ENCODE measurements at regions not wholly inside any gene's neighbourhood (a gene's known extent, or its start where the extent isn't known, plus 50 kb on each side); places are given as distances from the start of the nearest gene placed in this dataset.

GRCh38 chr20:50329981-50330503, 139.4 kb downstream of the CEBPB start:
- H3K79me2 ChIP-seq (ENCODE audit: control insufficient read depth, insufficient read depth, low read length) = no peaks in the 10 kb centered on the region
- no peak for DNase-seq (ENCODE audit: low read depth, low spot score)
- CTCF ChIA-PET = interaction anchor here (1.2 kb wide), 1 partner anchor 8 kb away, joined by 4 read pairs; no protein-coding TSS in a partner anchor
- no peak overlapping the region for H2AFZ ChIP-seq (ENCODE audit: low read depth, low read length)
- H3K9me3 ChIP-seq (replicated peaks; ENCODE audit: control insufficient read depth, insufficient read depth, low read length) = no peaks in the 10 kb centered on the region
- TF ChIP-seq FOS (IDR thresholded peaks at IDR 0.05; ENCODE audit: borderline replicate concordance, insufficient read depth, low read length) (no peak), MAX (IDR thresholded peaks at IDR 0.05; ENCODE audit: insufficient read depth, insufficient read length) (no peak)
- no peak overlapping the region for H3K9ac ChIP-seq (replicated peaks; ENCODE audit: extremely low read depth, insufficient read depth, low read length)
- H3K9me1 ChIP-seq (replicated peaks; ENCODE audit: control insufficient read depth, extremely low read depth, insufficient read depth, low read length) = no peaks in the 10 kb centered on the region
- no peak overlapping the region for H3K4me2 ChIP-seq (ENCODE audit: insufficient read depth, low read length)
- no peak for FAIRE-seq
- POLR2A ChIA-PET = no interaction called here
- H3K27ac ChIP-seq (ENCODE audit: insufficient read depth, low read depth, low read length) = no peak overlapping the region
- no peak overlapping the region for H3K4me3 ChIP-seq (replicated peaks in 1 of 3; ENCODE audit: insufficient read depth in 1 of 3, low read depth in 1 of 3, low read length in 3 of 3)
- BruUV-seq (replicated peaks) = no TSS peak
- H3K4me1 ChIP-seq (ENCODE audit: control insufficient read depth, extremely low read depth, insufficient read depth, low read length) = no peaks in the 10 kb centered on the region
- dilution Hi-C loops (cut with MboI; ENCODE audit: extremely low pct_ligation_motif_present, low sequenced_read_pairs) = no loop called here
- intact Hi-C loops (cut with micrococcal nuclease) = no loop called here
- H3K27me3 ChIP-seq (ENCODE audit: control insufficient read depth in 2 of 2, insufficient read depth in 2 of 2, low read length in 2 of 2) = peaks cover 11 to 13% of the 10 kb centered on the region in 2 experiments
- H3K36me3 ChIP-seq (ENCODE audit: control insufficient read depth in 2 of 2, extremely low read depth in 1 of 2, insufficient read depth in 2 of 2, low read length in 2 of 2) = no peaks in the 10 kb centered on the region
- H4K20me1 ChIP-seq (replicated peaks; ENCODE audit: control insufficient read depth, extremely low read depth, insufficient read depth, low read length) = no peaks in the 10 kb centered on the region

GRCh38 chr20:50330504-50331313, 140.1 kb downstream of the CEBPB start:
- Histone ChIP-seq H3K27me3 (ENCODE audit: control insufficient read depth in 2 of 2, insufficient read depth in 2 of 2, low read length in 2 of 2) (peaks cover 8 to 14% of the 10 kb centered on the region in 2 experiments), H2AFZ (ENCODE audit: low read depth, low read length) (no peak overlapping the region), H4K20me1 (replicated peaks; ENCODE audit: control insufficient read depth, extremely low read depth, insufficient read depth, low read length) (no peaks in the 10 kb centered on the region), H3K9me1 (replicated peaks; ENCODE audit: control insufficient read depth, extremely low read depth, insufficient read depth, low read length) (no peaks in the 10 kb centered on the region), H3K9ac (replicated peaks; ENCODE audit: extremely low read depth, insufficient read depth, low read length) (no peak overlapping the region), H3K4me2 (ENCODE audit: insufficient read depth, low read length) (no peak overlapping the region), H3K9me3 (replicated peaks; ENCODE audit: control insufficient read depth, insufficient read depth, low read length) (no peaks in the 10 kb centered on the region), H3K36me3 (ENCODE audit: control insufficient read depth in 2 of 2, extremely low read depth in 1 of 2, insufficient read depth in 2 of 2, low read length in 2 of 2) (no peaks in the 10 kb centered on the region), H3K27ac (ENCODE audit: insufficient read depth, low read depth, low read length) (no peak overlapping the region), H3K79me2 (ENCODE audit: control insufficient read depth, insufficient read depth, low read length) (no peaks in the 10 kb centered on the region), H3K4me1 (ENCODE audit: control insufficient read depth, extremely low read depth, insufficient read depth, low read length) (no peaks in the 10 kb centered on the region), H3K4me3 (replicated peaks in 1 of 3; ENCODE audit: insufficient read depth in 1 of 3, low read depth in 1 of 3, low read length in 3 of 3) (no peak overlapping the region)
- no TSS peak for BruUV-seq (replicated peaks)
- ChIA-PET POLR2A (no interaction called here), CTCF (no interaction called here)
- TF ChIP-seq FOS (IDR thresholded peaks at IDR 0.05; ENCODE audit: borderline replicate concordance, insufficient read depth, low read length) (no peak), MAX (IDR thresholded peaks at IDR 0.05; ENCODE audit: insufficient read depth, insufficient read length) (no peak), POLR2A (IDR thresholded peaks at IDR 0.05; ENCODE audit: low read depth, low read length) (no peak), GATA2 (IDR thresholded peaks at IDR 0.05; ENCODE audit: insufficient read depth, insufficient read length, low read depth, low read length) (no peak), POLR2AphosphoS5 (IDR thresholded peaks at IDR 0.05; ENCODE audit: insufficient read depth, low read depth, low read length) (no peak), CTCF (IDR thresholded peaks at IDR 0.05; ENCODE audit: extremely low read depth in 1 of 2, insufficient read depth in 1 of 2, low read depth in 1 of 2, low read length in 2 of 2) (no peak), JUN (IDR thresholded peaks at IDR 0.05; ENCODE audit: borderline replicate concordance, insufficient read depth, insufficient read length, low read depth) (no peak), MYC (IDR thresholded peaks at IDR 0.05; ENCODE audit: low read depth, low read length) (no peak), EZH2 (IDR thresholded peaks at IDR 0.05; ENCODE audit: borderline replicate concordance, low read depth, low read length, severe bottlenecking) (no peak)
- FAIRE-seq (no peak), DNase-seq (ENCODE audit: low read depth, low spot score) (no peak)
- intact Hi-C loops (cut with micrococcal nuclease) (no loop called here), dilution Hi-C loops (cut with MboI; ENCODE audit: extremely low pct_ligation_motif_present, low sequenced_read_pairs) (no loop called here)

All from endothelial cell of umbilical vein (primary cell).